K562 (cell line): ENCODE measurements at regions not wholly inside any gene's neighbourhood (a gene's known extent, or its start where the extent isn't known, plus 50 kb on each side); places are given as distances from the start of the nearest gene placed in this dataset.
A peak's percentile ranks its signal among the peaks of the same experiment; 100 is the strongest.

Experiments
- BHLHE40 ChIP-seq: IDR thresholded peaks from 2 replicates; pipeline ENCODE4 v1.6.1; 2011; ENCODE audit warnings: low read length, improper control_type of control experiment
- FOS ChIP-seq: IDR thresholded peaks from 3 replicates; pipeline ENCODE4 v1.6.1; 2011; ENCODE audit not compliant: insufficient read length; ENCODE audit errors: extremely low read depth
- HOXB6 ChIP-seq: fragments of 250-450 bp; sonication (Bioruptor Pico); IDR thresholded peaks from 2 replicates; pipeline ENCODE4 v1.5.1; 2022; ENCODE audit warnings: mild to moderate bottlenecking, borderline replicate concordance
- IRF1 ChIP-seq: sonication (generic); formaldehyde crosslinking; IDR thresholded peaks from 2 replicates; pipeline ENCODE4 v1.8.0; 2022; ENCODE audit warnings: missing genetic modification reagents, mild to moderate bottlenecking, borderline replicate concordance
- LARP7 ChIP-seq: fragments of 450-650 bp; IDR thresholded peaks from 2 replicates; pipeline ENCODE4 v1.6.1; 2016
- MIER1 ChIP-seq: fragments of 450-650 bp; IDR thresholded peaks from 2 replicates; pipeline ENCODE4 v1.6.1; 2016; ENCODE audit warnings: antibody characterized with exemption, mild to moderate bottlenecking, low read depth
- MYNN ChIP-seq, 2 experiments: sonication (generic); formaldehyde crosslinking in 1 of 2; IDR thresholded peaks; 2 replicates each; pipeline versions ENCODE4 v1.5.0 to v1.6.1; 2016 to 2020; ENCODE audit warnings: antibody characterized with exemption in 1 of 2, missing genetic modification reagents in 1 of 2
- PCBP1 ChIP-seq: fragments of 200-400 bp; formaldehyde crosslinking; IDR thresholded peaks from 2 replicates; pipeline ENCODE4 v1.6.1; 2018; ENCODE audit warnings: mild to moderate bottlenecking, low read depth, low read length; ENCODE audit not compliant: poor library complexity, severe bottlenecking
- PRPF4 ChIP-seq: fragments of 200-400 bp; formaldehyde crosslinking; IDR thresholded peaks from one replicate; pipeline ENCODE4 v1.6.1; 2017; ENCODE audit warnings: low read length, low read depth, mild to moderate bottlenecking; ENCODE audit not compliant: insufficient read depth, poor library complexity, severe bottlenecking
- SMARCC2 ChIP-seq: fragments of 450-650 bp; IDR thresholded peaks from 2 replicates; pipeline ENCODE4 v1.6.1; 2017; ENCODE audit warnings: antibody characterized with exemption, moderate library complexity, mild to moderate bottlenecking, low read depth
- TEAD4 ChIP-seq, 2 experiments: sonication (generic) in 1 of 2; formaldehyde crosslinking in 1 of 2; IDR thresholded peaks; 2 replicates each; pipeline versions ENCODE4 v1.6.1 to v1.8.0; 2012 to 2022; ENCODE audit warnings: borderline replicate concordance in 1 of 2, inconsistent platforms in 1 of 2, low read length in 1 of 2, mild to moderate bottlenecking in 1 of 2, missing genetic modification reagents in 1 of 2
- YY1 ChIP-seq, 3 experiments: IDR thresholded peaks; 2 replicates each; pipeline ENCODE4 v1.6.1; 2011; ENCODE audit warnings: low read length in 2 of 3, mild to moderate bottlenecking in 2 of 3, moderate library complexity in 2 of 3, borderline replicate concordance in 1 of 3, control low read depth in 1 of 3, low read depth in 1 of 3; ENCODE audit not compliant: insufficient read depth in 3 of 3, insufficient replicate concordance in 2 of 3, control insufficient read depth in 1 of 3, insufficient read length in 1 of 3; ENCODE audit errors: extremely low read depth in 1 of 3
- ZBTB12 ChIP-seq: fragments of 250-450 bp; sonication (Bioruptor Pico); IDR thresholded peaks from 2 replicates; pipeline ENCODE4 v1.4.0; 2020
- ZBTB7A ChIP-seq: IDR thresholded peaks from 2 replicates; pipeline ENCODE4 v1.6.1; 2011; ENCODE audit warnings: low read depth, mild to moderate bottlenecking, low read length, moderate library complexity, borderline replicate concordance; ENCODE audit not compliant: control insufficient read depth
- ZNF12 ChIP-seq: sonication (generic); formaldehyde crosslinking; IDR thresholded peaks from 2 replicates; pipeline ENCODE4 v1.4.0; 2020; ENCODE audit warnings: mild to moderate bottlenecking, missing genetic modification reagents
- ZNF224 ChIP-seq: sonication (generic); formaldehyde crosslinking; IDR thresholded peaks from 2 replicates; pipeline ENCODE4 v1.8.0; 2022; ENCODE audit warnings: mild to moderate bottlenecking, missing genetic modification reagents
- ZNF444 ChIP-seq: fragments of 250-450 bp; sonication (Bioruptor Pico); IDR thresholded peaks from 2 replicates; pipeline ENCODE4 v1.4.0; 2020; ENCODE audit warnings: mild to moderate bottlenecking, moderate library complexity
- ZNF695 ChIP-seq: fragments of 450-650 bp; formaldehyde crosslinking; IDR thresholded peaks from 2 replicates; pipeline ENCODE4 v1.4.0; 2020; ENCODE audit warnings: mild to moderate bottlenecking, moderate library complexity
- TF ChIP-seq, protein P1 (sequence below): sonication (generic); formaldehyde crosslinking; IDR thresholded peaks from 2 replicates; pipeline ENCODE4 v1.8.0; 2022; ENCODE audit warnings: missing genetic modification reagents, mild to moderate bottlenecking, borderline replicate concordance
- TF ChIP-seq, protein P2 (sequence below): conservative IDR thresholded peaks from 2 replicates; pipeline ENCODE4 v1.6.1; 2011; ENCODE audit warnings: low read depth, mild to moderate bottlenecking, low read length; ENCODE audit not compliant: control insufficient read depth

DNA sequence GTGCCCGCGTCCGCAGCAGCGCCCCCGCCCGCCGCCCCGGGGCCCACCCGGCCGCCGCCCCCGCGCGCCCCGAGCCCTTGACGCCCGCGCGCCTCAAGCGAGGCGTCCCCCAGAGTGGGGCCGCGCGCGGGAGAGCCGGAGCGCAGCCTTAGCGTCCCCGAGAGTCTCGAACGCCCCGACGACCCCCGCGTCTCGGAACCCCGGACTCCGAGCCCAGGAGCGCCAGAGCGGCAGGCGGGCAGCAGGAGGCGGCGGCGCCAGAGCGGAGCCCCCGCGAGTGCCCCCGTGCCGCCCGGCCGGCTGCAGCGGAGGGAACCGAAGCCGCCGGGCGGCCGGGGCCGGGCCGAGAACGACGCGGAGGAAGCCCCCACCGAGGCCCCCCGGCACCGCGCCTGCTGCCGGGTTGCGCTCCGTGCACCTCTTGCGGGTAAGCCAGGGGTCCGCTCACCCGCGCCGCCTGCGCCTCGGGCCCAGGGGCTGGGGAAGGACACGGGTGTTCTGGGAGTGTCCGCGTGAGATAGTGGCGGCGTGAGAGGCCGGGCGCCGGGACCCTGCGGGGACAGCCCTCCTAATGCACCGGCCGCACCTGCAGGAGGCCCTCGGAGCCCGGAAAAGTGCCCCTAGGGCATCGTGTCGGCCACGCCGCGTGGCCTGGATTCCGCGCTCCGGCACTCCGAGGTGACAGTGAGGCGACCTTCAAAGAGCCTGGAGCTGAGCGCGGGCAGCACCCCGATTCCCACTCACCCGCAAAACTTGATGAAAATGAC, 52.0 kb upstream of the ULK4 start (continued):
- TF ChIP-seq, protein P1, sequence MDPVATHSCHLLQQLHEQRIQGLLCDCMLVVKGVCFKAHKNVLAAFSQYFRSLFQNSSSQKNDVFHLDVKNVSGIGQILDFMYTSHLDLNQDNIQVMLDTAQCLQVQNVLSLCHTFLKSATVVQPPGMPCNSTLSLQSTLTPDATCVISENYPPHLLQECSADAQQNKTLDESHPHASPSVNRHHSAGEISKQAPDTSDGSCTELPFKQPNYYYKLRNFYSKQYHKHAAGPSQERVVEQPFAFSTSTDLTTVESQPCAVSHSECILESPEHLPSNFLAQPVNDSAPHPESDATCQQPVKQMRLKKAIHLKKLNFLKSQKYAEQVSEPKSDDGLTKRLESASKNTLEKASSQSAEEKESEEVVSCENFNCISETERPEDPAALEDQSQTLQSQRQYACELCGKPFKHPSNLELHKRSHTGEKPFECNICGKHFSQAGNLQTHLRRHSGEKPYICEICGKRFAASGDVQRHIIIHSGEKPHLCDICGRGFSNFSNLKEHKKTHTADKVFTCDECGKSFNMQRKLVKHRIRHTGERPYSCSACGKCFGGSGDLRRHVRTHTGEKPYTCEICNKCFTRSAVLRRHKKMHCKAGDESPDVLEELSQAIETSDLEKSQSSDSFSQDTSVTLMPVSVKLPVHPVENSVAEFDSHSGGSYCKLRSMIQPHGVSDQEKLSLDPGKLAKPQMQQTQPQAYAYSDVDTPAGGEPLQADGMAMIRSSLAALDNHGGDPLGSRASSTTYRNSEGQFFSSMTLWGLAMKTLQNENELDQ = no peak
- TF ChIP-seq ZNF12 (CRISPR knock-in tag) (no peak), FOS (no peak), ZNF444 (CRISPR knock-in tag) (no peak), PCBP1 (peak; percentile 54), MIER1 (no peak), IRF1 (CRISPR knock-in tag) (no peak), PRPF4 (no peak), ZBTB12 (CRISPR knock-in tag) (no peak), ZNF224 (CRISPR knock-in tag) (no peak), ZBTB7A (peak; percentile 82; the same call in 1 of the 2 replicates), SMARCC2 (no peak; the same call in 1 of the 2 replicates), ZNF695 (CRISPR knock-in tag) (no peak), LARP7 (no peak), BHLHE40 (no peak; the same call in 1 of the 2 replicates), TEAD4 (IDR thresholded peaks at IDR 0.05; ENCODE audit: low read length) (no peak), TEAD4 (CRISPR knock-in tag; IDR thresholded peaks at IDR 0.05; ENCODE audit: borderline replicate concordance) (no peak), HOXB6 (no peak), YY1 (IDR thresholded peaks at IDR 0.05; ENCODE audit: borderline replicate concordance in 1 of 3, control insufficient read depth in 1 of 3, extremely low read depth in 1 of 3, insufficient read depth in 3 of 3, insufficient read length in 1 of 3, insufficient replicate concordance in 2 of 3, low read depth in 1 of 3, low read length in 2 of 3) (no peak), MYNN (IDR thresholded peaks at IDR 0.05) (no peak), MYNN (CRISPR knock-in tag; IDR thresholded peaks at IDR 0.05) (no peak)
- TF ChIP-seq, protein P2, sequence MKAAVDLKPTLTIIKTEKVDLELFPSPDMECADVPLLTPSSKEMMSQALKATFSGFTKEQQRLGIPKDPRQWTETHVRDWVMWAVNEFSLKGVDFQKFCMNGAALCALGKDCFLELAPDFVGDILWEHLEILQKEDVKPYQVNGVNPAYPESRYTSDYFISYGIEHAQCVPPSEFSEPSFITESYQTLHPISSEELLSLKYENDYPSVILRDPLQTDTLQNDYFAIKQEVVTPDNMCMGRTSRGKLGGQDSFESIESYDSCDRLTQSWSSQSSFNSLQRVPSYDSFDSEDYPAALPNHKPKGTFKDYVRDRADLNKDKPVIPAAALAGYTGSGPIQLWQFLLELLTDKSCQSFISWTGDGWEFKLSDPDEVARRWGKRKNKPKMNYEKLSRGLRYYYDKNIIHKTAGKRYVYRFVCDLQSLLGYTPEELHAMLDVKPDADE = 0 out of 2 replicates have a peak, but pooled peaks have one; percentile 43
